ENCODE measurements at regions not wholly inside any gene's neighbourhood (a gene's known extent, or its start where the extent isn't known, plus 50 kb on each side); places are given as distances from the start of the nearest gene placed in this dataset.
"Not testable (repeated sequence)": the region's sequence is repeated elsewhere in the genome, so short reads cannot be mapped to it uniquely, and the experiment has no call there.

DNA sequence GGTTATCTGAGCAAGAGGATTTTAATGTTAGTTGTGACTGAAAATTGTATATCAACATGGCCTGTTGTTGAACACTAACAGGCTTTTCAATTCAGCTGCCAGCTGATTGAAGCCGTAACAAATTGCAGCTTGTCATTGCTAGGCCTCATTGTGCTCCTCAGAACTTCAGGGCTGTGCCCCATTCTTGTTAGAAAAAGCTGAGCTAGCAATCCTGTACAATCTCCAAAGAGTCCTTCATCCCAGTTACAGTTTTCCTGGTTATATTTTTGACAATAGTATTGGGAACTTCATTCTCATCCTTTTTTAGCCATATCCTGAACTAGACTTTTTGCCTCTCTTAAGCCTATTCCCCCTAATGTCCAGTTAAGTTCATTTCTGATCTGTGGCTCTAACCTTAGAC is 564.1 kb upstream of the ATXN7L3B start:
- Histone ChIP-seq H3K36me3 (ENCODE audit: control insufficient read depth, insufficient read depth, low read length) (no peaks in the 10 kb centered on the region), H3K27me3 (ENCODE audit: control insufficient read depth, insufficient read depth, low read length) (no peaks in the 10 kb centered on the region), H3K9me3 (ENCODE audit: control insufficient read depth, insufficient read depth, low read length) (no peaks in the 10 kb centered on the region), H3K4me3 (ENCODE audit: low read length) (no peak overlapping the region), H3K27ac (ENCODE audit: low read length) (no peak overlapping the region), H3K4me1 (ENCODE audit: control insufficient read depth, insufficient read depth, low read length) (no peaks in the 10 kb centered on the region)
- no peak for DNase-seq (ENCODE audit: low read depth, low spot score)
- no CpG with 5 or more reads among the region's 1 CpG for WGBS (ENCODE audit: insufficient coverage, insufficient read length)

DNA sequence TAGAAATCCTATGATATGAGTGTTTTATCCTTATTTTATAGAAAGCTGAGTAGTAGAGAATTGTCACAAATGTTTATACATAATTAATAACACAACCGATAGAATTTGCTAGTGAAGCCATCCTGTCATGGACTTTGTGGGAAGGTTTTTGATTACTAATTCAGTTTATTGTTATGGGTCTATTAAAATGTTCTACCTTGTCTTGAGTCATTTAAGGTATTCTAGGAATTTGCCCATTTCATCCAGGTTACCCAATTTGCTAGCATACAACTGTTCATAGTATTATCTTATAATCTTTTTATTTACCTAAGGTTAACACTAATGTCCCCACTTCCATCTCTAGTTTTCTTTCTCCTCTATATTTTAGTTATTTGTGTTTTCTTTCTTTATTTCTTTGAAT is 553.1 kb upstream of the ATXN7L3B start:
- Histone ChIP-seq H3K27ac (ENCODE audit: low read length) (no peak overlapping the region), H3K4me3 (ENCODE audit: low read length) (no peak overlapping the region), H3K36me3 (ENCODE audit: control insufficient read depth, insufficient read depth, low read length) (no peaks in the 10 kb centered on the region), H3K4me1 (ENCODE audit: control insufficient read depth, insufficient read depth, low read length) (no peaks in the 10 kb centered on the region), H3K27me3 (ENCODE audit: control insufficient read depth, insufficient read depth, low read length) (no peaks in the 10 kb centered on the region), H3K9me3 (ENCODE audit: control insufficient read depth, insufficient read depth, low read length) (no peaks in the 10 kb centered on the region)
- WGBS (ENCODE audit: insufficient coverage, insufficient read length): no CpG with 5 or more reads among the region's 1 CpG
- no peak for DNase-seq (ENCODE audit: low read depth, low spot score)

DNA sequence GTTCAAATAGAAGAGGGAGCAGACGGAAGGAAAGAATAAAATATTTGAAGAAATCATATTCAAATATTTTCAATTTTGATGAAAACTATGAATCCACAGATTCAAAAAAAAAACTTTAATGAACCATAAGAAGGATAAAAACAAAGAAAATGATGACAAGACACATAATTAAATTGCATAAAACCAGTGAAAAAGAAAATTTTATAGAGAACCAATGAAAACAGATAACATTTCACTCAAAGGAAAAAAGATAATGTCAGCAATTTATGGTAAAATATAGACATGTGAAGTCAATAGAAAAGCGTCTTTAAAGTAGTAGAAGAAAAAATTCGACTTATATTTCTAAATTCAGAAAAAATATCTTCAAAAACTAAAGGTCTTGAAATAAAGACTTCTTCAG is 546.5 kb upstream of the ATXN7L3B start:
- no peaks in the 10 kb centered on the region for H3K4me1 ChIP-seq (ENCODE audit: control insufficient read depth, insufficient read depth, low read length)
- H3K27ac ChIP-seq (ENCODE audit: low read length): no peak overlapping the region
- DNase-seq (ENCODE audit: low read depth, low spot score): no peak
- H3K27me3 ChIP-seq (ENCODE audit: control insufficient read depth, insufficient read depth, low read length): no peaks in the 10 kb centered on the region
- no peaks in the 10 kb centered on the region for H3K36me3 ChIP-seq (ENCODE audit: control insufficient read depth, insufficient read depth, low read length)
- H3K4me3 ChIP-seq (ENCODE audit: low read length): no peak overlapping the region
- WGBS (ENCODE audit: insufficient coverage, insufficient read length): no CpG with 5 or more reads among the region's 3 CpGs
- H3K9me3 ChIP-seq (ENCODE audit: control insufficient read depth, insufficient read depth, low read length): no peaks in the 10 kb centered on the region

DNA sequence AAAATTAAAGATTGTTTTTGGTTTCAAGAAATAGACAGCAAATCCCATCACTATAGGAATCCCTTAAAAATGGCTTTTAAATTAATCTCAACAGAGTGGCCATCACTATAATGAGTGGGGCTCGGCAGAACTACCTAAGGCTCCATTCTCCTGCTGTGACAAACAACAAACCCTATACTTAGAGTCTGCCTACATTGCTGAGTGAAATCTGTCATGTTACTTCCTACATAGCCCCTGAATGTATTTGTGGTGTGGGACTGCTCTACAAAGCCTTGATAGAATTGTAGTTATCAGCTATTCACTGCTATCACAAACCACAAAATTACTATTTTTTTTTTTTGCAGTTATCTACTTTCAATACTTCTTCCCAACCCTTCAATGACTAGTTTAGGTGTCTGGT is 538.7 kb upstream of the ATXN7L3B start:
- no peaks in the 10 kb centered on the region for H3K27me3 ChIP-seq (ENCODE audit: control insufficient read depth, insufficient read depth, low read length)
- DNase-seq (ENCODE audit: low read depth, low spot score): no peak
- no peak overlapping the region for H3K27ac ChIP-seq (ENCODE audit: low read length)
- no peak overlapping the region for H3K4me3 ChIP-seq (ENCODE audit: low read length)
- WGBS (ENCODE audit: insufficient coverage, insufficient read length): no CpG with 5 or more reads among the region's 1 CpG
- H3K9me3 ChIP-seq (ENCODE audit: control insufficient read depth, insufficient read depth, low read length): no peaks in the 10 kb centered on the region
- H3K4me1 ChIP-seq (ENCODE audit: control insufficient read depth, insufficient read depth, low read length): no peaks in the 10 kb centered on the region
- no peaks in the 10 kb centered on the region for H3K36me3 ChIP-seq (ENCODE audit: control insufficient read depth, insufficient read depth, low read length)

DNA sequence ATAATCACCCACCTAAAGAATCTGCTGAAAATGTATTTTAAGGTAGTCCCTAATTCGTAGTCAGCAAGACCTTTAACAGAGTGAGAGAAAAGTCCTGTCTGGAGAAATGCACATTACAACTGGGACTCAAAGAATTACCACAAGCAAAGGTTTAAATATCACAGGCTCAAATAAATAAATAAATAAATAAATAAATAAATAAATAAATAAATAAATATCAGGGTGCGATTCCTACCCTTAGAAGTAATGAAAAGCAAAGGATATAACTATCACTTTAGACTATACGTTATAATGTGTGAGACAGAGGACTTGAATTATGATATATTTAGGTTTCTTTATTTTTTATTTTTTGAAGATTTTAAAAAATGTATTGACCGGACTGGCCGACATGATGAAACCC is 522.5 kb upstream of the ATXN7L3B start:
- H3K36me3 ChIP-seq (ENCODE audit: control insufficient read depth, insufficient read depth, low read length): no peaks in the 10 kb centered on the region
- no peak overlapping the region for H3K4me3 ChIP-seq (ENCODE audit: low read length)
- H3K9me3 ChIP-seq (ENCODE audit: control insufficient read depth, insufficient read depth, low read length): no peaks in the 10 kb centered on the region
- DNase-seq (ENCODE audit: low read depth, low spot score): no peak
- no peaks in the 10 kb centered on the region for H3K4me1 ChIP-seq (ENCODE audit: control insufficient read depth, insufficient read depth, low read length)
- no peaks in the 10 kb centered on the region for H3K27me3 ChIP-seq (ENCODE audit: control insufficient read depth, insufficient read depth, low read length)
- WGBS (ENCODE audit: insufficient coverage, insufficient read length): no CpG with 5 or more reads among the region's 5 CpGs
- H3K27ac ChIP-seq (ENCODE audit: low read length): no peak overlapping the region

DNA sequence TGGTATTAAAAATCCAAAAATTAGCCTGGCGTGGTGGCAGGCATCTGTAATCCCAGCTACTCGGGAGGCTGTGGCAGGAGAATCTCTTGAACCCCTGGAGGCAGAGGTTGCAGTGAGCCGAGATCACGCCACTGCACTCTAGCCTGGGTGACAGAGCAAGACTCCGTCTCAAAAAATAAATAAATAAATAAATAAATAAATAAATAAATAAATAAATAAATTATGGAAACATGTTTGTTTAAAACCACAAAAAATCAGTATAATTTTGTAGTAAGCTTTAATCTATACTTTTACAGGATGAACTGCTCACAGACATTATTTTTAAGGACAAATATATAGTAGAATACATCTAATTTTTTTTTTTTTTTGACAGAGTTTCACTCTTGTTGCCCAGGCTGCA is 521.3 kb upstream of the ATXN7L3B start:
- H3K4me3 ChIP-seq (ENCODE audit: low read length); H3K9me3 ChIP-seq (ENCODE audit: control insufficient read depth, insufficient read depth, low read length); H3K27ac ChIP-seq (ENCODE audit: low read length); DNase-seq (ENCODE audit: low read depth, low spot score); H3K36me3 ChIP-seq (ENCODE audit: control insufficient read depth, insufficient read depth, low read length); H3K4me1 ChIP-seq (ENCODE audit: control insufficient read depth, insufficient read depth, low read length); H3K27me3 ChIP-seq (ENCODE audit: control insufficient read depth, insufficient read depth, low read length): not testable (repeated sequence)
- no CpG with 5 or more reads among the region's 5 CpGs for whole genome bisulfite sequencing (ENCODE audit: insufficient coverage, insufficient read length)

DNA sequence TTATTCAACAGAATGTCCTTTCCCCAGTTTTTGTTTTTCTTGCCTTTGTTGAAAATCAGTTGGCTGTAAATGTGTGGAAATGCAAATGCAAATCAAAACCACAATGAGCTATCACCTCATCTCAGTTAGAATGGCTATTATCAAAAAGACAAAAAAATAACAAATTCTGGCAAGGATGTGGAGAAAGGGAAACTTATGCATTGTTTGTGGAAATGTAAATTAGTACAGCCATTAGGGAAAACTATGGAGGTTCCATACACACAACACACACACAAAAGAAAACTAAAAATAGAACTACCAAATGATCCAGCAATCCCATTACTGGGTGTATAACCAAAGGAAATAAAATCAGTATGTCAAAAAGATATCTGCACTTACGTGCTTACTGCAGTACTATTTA is 518.8 kb upstream of the ATXN7L3B start:
- H3K27me3 ChIP-seq (ENCODE audit: control insufficient read depth, insufficient read depth, low read length): no peaks in the 10 kb centered on the region
- DNase-seq (ENCODE audit: low read depth, low spot score): no peak
- no peaks in the 10 kb centered on the region for H3K4me1 ChIP-seq (ENCODE audit: control insufficient read depth, insufficient read depth, low read length)
- no peaks in the 10 kb centered on the region for H3K9me3 ChIP-seq (ENCODE audit: control insufficient read depth, insufficient read depth, low read length)
- WGBS (ENCODE audit: insufficient coverage, insufficient read length): no CpG with 5 or more reads among the region's 1 CpG
- H3K36me3 ChIP-seq (ENCODE audit: control insufficient read depth, insufficient read depth, low read length): no peaks in the 10 kb centered on the region
- no peak overlapping the region for H3K27ac ChIP-seq (ENCODE audit: low read length)
- no peak overlapping the region for H3K4me3 ChIP-seq (ENCODE audit: low read length)

DNA sequence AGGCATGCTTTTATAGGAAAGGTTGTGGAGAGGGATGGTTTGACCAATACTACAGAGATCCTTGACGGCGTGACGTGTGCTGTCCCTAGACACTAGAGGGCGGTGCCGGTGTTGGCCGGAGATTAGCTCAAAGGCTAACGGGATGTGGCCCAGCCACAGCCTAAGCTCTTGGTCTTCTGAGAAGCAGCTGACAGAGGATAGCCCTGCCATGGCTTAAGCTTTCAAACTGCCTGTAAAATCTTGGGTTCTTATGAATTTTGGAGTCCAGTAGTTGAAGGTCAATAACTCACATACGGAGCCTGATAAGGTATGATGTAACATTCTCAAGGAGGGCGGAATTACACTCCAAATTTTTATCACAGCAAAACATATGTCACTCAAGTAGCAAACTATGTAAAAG is 515.7 kb upstream of the ATXN7L3B start:
- peak; percentile 43 for DNase-seq (ENCODE audit: low read depth, low spot score)
- Histone ChIP-seq H3K27me3 (ENCODE audit: control insufficient read depth, insufficient read depth, low read length) (no peaks in the 10 kb centered on the region), H3K36me3 (ENCODE audit: control insufficient read depth, insufficient read depth, low read length) (no peaks in the 10 kb centered on the region), H3K4me3 (ENCODE audit: low read length) (no peak overlapping the region), H3K9me3 (ENCODE audit: control insufficient read depth, insufficient read depth, low read length) (no peaks in the 10 kb centered on the region), H3K4me1 (ENCODE audit: control insufficient read depth, insufficient read depth, low read length) (no peaks in the 10 kb centered on the region), H3K27ac (ENCODE audit: low read length) (no peak overlapping the region)
- WGBS (ENCODE audit: insufficient coverage, insufficient read length): no CpG with 5 or more reads among the region's 9 CpGs

DNA sequence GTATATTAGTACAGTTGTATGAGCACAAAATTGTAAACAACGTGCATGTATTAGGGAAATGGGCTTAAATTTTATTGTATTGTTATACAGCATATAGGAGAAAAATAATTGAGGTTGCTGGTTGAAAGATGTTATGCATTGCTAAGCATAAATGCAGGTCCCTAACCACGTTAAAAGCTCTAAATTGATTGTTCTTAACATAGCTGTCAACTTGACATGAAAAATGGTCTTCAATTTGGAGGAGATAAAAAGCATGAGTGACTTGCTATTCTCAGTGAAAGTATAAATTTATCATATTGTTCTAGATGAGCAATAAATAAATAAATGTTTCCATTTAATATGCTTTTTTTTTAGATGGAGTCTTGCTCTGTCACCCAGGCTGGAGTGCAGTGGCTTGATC is 506.6 kb upstream of the ATXN7L3B start:
- Histone ChIP-seq H3K9me3 (ENCODE audit: control insufficient read depth, insufficient read depth, low read length) (no peaks in the 10 kb centered on the region), H3K36me3 (ENCODE audit: control insufficient read depth, insufficient read depth, low read length) (no peaks in the 10 kb centered on the region), H3K4me3 (ENCODE audit: low read length) (no peak overlapping the region), H3K4me1 (ENCODE audit: control insufficient read depth, insufficient read depth, low read length) (no peaks in the 10 kb centered on the region), H3K27ac (ENCODE audit: low read length) (no peak overlapping the region), H3K27me3 (ENCODE audit: control insufficient read depth, insufficient read depth, low read length) (no peaks in the 10 kb centered on the region)
- no CpG with 5 or more reads among the region's 2 CpGs for WGBS (ENCODE audit: insufficient coverage, insufficient read length)
- DNase-seq (ENCODE audit: low read depth, low spot score): no peak

DNA sequence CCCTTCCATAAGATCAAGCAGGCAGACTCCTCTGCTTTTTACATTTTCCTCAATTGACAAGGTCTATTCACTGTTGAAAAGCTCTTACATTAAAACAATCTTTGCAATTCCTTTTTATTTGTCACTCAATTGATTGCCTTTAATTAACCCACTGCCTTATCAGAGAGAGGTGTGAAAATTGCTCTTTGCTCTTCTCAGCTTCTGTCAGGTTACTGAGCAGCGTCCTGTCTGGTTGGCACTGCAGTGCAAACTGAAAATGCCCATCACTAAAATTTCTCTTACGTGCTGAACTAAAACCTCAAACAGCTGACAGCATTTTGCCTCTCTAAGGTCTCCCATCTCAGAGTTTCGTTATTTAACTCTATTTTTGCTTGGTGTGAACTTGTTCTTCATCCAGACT is 504.1 kb upstream of the ATXN7L3B start:
- Histone ChIP-seq H3K27ac (ENCODE audit: low read length) (no peak overlapping the region), H3K9me3 (ENCODE audit: control insufficient read depth, insufficient read depth, low read length) (no peaks in the 10 kb centered on the region), H3K4me3 (ENCODE audit: low read length) (no peak overlapping the region), H3K36me3 (ENCODE audit: control insufficient read depth, insufficient read depth, low read length) (no peaks in the 10 kb centered on the region), H3K4me1 (ENCODE audit: control insufficient read depth, insufficient read depth, low read length) (no peaks in the 10 kb centered on the region), H3K27me3 (ENCODE audit: control insufficient read depth, insufficient read depth, low read length) (no peaks in the 10 kb centered on the region)
- DNase-seq (ENCODE audit: low read depth, low spot score): no peak
- WGBS (ENCODE audit: insufficient coverage, insufficient read length): no CpG with 5 or more reads among the region's 3 CpGs

DNA sequence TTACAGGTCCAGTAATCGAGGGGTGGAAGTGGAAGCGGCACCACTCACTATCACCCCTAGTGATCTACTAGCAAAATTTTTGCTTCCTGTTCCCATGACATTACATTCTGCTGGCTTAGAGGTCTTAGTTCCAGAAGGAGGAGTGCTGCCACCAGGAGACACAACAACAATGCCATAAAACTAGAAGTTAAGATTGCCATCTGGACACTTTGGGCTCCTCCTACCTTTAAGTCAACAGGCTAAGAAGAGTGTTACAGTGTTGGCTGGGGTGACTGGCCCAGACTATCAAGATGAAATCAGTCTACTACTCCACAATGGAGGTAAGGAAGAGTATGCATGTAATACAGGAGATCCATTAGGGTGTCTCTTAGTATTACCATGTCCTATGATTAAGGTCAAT is 498.5 kb upstream of the ATXN7L3B start:
- H3K4me3 ChIP-seq (ENCODE audit: low read length); H3K27ac ChIP-seq (ENCODE audit: low read length); H3K9me3 ChIP-seq (ENCODE audit: control insufficient read depth, insufficient read depth, low read length); DNase-seq (ENCODE audit: low read depth, low spot score); H3K27me3 ChIP-seq (ENCODE audit: control insufficient read depth, insufficient read depth, low read length); H3K36me3 ChIP-seq (ENCODE audit: control insufficient read depth, insufficient read depth, low read length); H3K4me1 ChIP-seq (ENCODE audit: control insufficient read depth, insufficient read depth, low read length): not testable (repeated sequence)
- no CpG with 5 or more reads among the region's 2 CpGs for WGBS (ENCODE audit: insufficient coverage, insufficient read length)

Measured in iPS DF 6.9 (cell line).